HS-27A (cell line): ENCODE measurements at regions not wholly inside any gene's neighbourhood (a gene's known extent, or its start where the extent isn't known, plus 50 kb on each side); places are given as distances from the start of the nearest gene placed in this dataset.
"Not testable (repeated sequence)": the region's sequence is repeated elsewhere in the genome, so short reads cannot be mapped to it uniquely, and the experiment has no call there.

Experiments
- DNase-seq: peaks from one replicate; pipeline ENCODE4 v3.0.0-alpha.2; 2012; ENCODE audit warnings: low read depth, missing footprints

DNA sequence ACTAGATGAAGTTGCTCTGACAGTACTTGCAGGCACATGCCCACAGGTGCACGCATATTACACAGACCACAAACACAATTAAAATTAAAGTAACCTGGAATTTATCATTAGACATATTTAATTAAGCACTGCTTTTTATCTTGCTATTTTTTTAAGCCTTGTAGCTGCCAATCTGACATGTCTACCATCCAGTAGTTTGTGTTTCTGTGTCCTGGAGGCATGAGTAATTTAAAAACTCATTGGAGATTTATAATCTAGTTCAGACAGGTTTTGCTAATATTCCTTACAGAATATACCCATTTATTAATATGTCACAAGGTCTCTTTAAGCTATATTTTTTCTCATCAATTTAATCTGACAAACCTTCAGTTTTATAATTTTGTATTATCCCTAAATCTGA, 445.0 kb upstream of the KLF6 start:
- DNase-seq: no peak

DNA sequence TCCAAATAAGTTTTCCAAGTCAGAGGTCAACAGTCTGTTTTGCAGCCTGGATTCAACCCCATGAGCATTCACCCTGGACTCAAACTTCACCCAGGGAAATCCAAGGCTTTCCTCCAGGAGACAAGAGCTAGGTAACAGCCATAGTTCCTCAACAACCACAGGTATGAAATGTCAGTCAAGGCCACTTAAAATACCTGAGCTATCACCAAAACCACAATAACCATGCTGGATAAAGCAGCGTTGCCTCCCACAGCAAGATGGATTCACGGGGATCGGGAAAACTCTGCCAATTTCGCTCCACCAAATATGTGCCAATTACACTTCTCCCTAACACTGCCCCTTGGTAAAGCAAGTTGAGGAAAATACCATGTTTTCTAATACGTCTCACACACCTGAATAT, 444.1 kb upstream of the KLF6 start:
- no peak for DNase-seq

DNA sequence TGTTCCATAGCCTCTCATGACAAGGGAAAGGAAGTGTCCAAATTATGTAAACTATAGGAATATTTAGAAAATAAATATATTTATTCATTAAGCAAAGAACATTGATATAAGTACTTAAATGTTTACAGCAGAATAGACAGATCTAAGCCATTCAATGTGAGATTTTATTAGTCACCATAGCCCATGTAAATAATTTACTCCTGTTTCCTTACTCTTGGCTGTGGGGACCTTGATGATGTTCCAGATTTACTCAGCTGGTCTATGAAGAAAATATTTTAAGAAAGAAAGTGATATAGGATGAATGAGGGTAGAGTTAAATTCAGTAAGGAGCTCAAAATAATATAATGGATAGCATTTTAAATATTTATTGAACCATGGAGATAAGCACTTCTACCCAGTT, 442.6 kb upstream of the KLF6 start:
- DNase-seq: no peak

- no peak for DNase-seq
Measured at GRCh38 chr10:4226941-4227540, 442.0 kb upstream of the KLF6 start.

GRCh38 chr10:4224178-4224577, 439.2 kb upstream of the KLF6 start:
- DNase-seq: no peak

GRCh38 chr10:4221310-4221709, 436.3 kb upstream of the KLF6 start:
- not testable (repeated sequence) for DNase-seq

DNA sequence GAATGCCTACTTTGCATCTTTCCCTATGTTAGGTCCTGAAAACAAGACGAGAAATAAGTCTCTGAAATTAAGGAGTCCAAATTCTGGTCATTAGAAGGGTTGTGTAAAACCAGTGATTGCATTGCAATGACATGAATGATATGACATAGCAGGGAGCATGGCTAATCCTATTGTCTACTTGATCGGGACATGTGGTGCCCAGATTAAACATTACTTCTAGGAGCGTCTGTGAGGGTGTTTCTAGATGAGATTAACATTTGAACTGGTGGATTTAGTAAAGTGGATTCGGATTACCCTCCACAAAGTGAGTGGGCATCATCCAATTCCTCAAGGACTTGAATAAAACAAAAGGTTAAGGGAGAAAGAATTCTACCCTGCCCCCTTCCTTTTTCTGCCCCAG, 434.9 kb upstream of the KLF6 start:
- DNase-seq: no peak

- no peak for DNase-seq
Measured at GRCh38 chr10:4217653-4218052, 432.6 kb upstream of the KLF6 start.

DNA sequence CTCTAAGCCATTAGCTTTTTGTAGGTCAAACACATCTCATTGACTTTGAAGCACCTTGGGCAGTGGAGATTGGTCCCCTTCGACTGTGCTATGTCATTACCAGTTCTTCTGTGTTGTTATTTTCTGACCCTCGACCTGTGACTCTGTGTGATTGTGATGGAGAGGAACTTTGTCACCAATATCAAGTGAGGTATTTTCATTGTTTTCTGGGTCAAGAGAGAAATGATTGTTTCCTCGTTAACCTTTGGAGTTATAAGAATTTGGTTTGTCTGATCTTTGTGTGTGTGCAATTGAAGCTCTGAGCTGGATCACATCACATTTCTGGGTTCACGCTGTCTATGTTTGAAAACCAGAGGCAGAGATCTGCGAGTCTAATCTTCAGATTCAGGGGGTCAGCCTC, 432.2 kb upstream of the KLF6 start:
- no peak for DNase-seq

- no peak for DNase-seq
Measured at GRCh38 chr10:4216726-4217125, 431.7 kb upstream of the KLF6 start.

GRCh38 chr10:4215963-4216575, 431.1 kb upstream of the KLF6 start:
- no peak for DNase-seq

GRCh38 chr10:4215485-4215884, 430.5 kb upstream of the KLF6 start:
- DNase-seq: no peak

DNA sequence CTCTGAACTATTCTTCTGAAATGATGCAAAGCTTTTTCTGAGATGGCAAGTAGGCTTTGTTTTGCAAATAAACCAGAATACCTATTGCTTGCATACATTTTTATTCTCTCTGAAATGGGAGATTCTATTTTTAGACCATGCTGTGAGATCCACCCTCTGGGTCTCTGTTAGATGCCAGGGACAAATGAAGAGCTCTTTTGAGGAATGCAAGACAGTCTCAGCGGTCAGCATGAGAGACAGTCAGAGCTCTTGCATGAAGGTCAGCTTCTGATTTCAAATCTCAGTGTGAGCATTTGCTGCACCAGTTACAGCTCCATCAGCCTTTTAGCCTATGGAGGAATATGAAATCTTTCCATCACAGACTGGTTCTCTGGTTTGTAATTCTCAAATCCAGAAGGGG, 429.9 kb upstream of the KLF6 start:
- no peak for DNase-seq

DNA sequence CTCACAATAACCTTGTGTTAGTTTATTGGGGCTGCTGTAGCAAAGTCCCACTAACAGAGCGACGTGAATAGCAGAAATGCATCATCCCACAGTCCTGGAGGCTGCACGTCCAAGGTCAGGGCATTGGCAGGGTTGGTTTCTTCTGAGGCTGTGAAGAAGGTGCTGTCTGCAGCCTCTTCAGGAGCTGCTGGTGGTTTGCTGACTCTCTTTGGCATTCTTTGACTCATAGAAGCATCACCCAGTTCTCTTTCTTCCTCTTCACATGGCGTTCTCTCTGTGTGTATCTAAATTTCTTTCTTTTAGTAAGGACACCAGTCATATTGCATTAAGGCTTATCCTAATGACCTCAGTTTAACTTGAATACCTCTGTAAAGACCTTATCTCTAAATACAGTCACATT, 428.4 kb upstream of the KLF6 start:
- no peak for DNase-seq

DNA sequence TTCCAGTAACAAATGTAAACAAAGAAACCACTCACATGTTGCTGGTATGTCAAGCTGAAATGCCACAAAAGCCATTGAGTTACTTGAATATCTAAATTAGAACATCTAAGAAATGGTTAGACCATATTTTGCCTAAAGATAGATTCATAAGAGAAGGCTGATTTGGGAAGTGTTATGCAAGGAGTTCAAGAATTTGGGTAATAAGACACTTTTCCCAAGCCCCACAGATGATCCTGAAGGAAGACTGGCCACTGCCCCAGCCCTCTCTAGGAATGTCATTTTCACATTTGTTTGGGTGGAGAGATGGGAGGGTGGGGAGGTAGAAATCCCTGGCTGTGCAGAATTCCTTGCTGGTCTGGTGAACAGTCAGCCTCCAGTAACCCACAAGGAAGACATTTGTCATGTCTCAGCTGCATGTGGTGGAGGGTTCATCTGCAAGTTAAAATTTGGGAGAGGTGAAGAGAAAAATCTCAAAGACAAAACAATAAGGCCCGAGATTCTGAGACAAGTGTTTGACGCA, 427.2 kb upstream of the KLF6 start:
- no peak for DNase-seq

GRCh38 chr10:4208499-4208898, 423.5 kb upstream of the KLF6 start:
- no peak for DNase-seq

DNA sequence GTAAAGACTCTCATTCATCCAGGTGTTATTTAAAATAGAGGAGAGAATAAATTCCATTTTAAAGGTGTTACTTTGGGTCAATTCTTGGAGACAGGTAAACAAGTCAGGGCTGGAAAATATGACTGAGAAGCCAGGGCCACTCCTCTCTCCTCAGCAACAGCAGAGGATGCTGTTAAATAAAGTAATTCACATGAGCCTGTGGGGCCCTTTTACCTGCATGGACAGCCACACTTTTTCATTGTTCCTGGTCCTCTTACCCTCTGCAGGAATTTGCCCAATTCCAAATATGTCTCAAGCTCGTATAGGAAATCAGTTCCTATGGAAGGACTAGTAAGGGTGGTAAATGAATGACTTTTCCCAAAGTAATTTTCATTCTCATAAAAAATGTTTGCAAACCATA, 420.1 kb upstream of the KLF6 start:
- DNase-seq: no peak

DNA sequence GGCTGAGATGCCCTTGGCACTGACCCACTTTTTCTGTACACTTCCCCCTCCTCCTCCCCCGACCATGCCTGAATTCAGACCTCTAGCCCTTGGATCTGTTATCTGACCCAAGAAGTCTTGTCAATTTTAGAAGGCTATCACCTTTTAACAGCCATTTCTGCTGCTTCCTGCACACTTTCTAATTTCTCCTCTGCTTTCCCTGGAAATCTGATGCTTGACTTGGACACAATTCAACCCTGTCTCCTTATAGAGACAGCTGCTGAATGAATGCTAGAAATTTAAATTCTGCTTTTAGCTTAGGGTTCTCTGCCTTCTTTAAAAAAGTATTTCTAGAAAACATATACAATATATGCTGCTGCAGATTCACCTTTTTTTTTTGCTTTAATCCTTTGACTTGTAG, 417.9 kb upstream of the KLF6 start:
- DNase-seq: no peak

GRCh38 chr10:4201866-4202825, 417.1 kb upstream of the KLF6 start:
- DNase-seq: no peak

GRCh38 chr10:4199196-4199595, 414.2 kb upstream of the KLF6 start:
- no peak for DNase-seq

DNA sequence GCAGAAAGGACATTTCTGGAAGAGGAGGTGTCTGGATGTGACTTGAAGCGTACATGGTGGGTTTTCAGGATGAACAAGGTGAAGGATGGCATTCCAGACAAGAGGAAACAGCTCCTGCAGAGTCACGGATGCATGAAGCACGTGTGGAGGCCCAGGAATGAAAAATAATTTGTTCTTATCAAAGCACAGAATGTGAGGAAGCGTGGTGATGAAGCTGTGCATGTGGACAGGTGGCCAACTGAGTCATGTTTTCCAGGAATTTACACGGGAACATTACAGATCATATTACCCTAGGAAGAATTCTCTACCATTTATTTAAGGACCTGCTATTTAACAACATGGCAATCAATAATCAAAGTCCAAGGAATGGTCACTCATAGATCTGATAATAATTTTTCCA, 413.2 kb upstream of the KLF6 start:
- no peak for DNase-seq

GRCh38 chr10:4197676-4198075, 412.7 kb upstream of the KLF6 start:
- no peak for DNase-seq

- DNase-seq: no peak
Measured at GRCh38 chr10:4196771-4197390, 411.9 kb upstream of the KLF6 start.
